ENCODE measurements at regions not wholly inside any gene's neighbourhood (a gene's known extent, or its start where the extent isn't known, plus 50 kb on each side); places are given as distances from the start of the nearest gene placed in this dataset.

- DNase-seq = peak; percentile 85
These were observed 155.9 kb downstream of the ERCC6L2 start for GRCh38 chr9:96031366-96031824.

- no peak for DNase-seq
These were observed 154.4 kb downstream of the ERCC6L2 start for GRCh38 chr9:96029722-96030530.

- no peak for DNase-seq
These were observed 152.0 kb downstream of the ERCC6L2 start for GRCh38 chr9:96027251-96028131.

- DNase-seq = no peak
These were observed 151.2 kb downstream of the ERCC6L2 start for GRCh38 chr9:96026655-96027213.

- DNase-seq = no peak
These were observed 150.6 kb downstream of the ERCC6L2 start for GRCh38 chr9:96025995-96026602.

GRCh38 chr9:96023486-96023885, 148.0 kb downstream of the ERCC6L2 start:
- no peak for DNase-seq

- no peak for DNase-seq
These were observed 147.1 kb downstream of the ERCC6L2 start for GRCh38 chr9:96022445-96023051.

GRCh38 chr9:96021551-96022444, 146.3 kb downstream of the ERCC6L2 start:
- no peak for DNase-seq

- DNase-seq = peak; percentile 9
These were observed 145.5 kb downstream of the ERCC6L2 start for GRCh38 chr9:96020792-96021550.

- DNase-seq = no peak
These were observed 144.9 kb downstream of the ERCC6L2 start for GRCh38 chr9:96020300-96020791.

Data from NCI-H2171 treated with DMSO at 0.1 percent for 48 hours (cell line).